ENCODE measurements at regions not wholly inside any gene's neighbourhood (a gene's known extent, or its start where the extent isn't known, plus 50 kb on each side); places are given as distances from the start of the nearest gene placed in this dataset.
A peak's percentile ranks its signal among the peaks of the same experiment; 100 is the strongest.
"Not testable (repeated sequence)": the region's sequence is repeated elsewhere in the genome, so short reads cannot be mapped to it uniquely, and the experiment has no call there.

GRCh38 chr12:47312808-47313426 is 233.2 kb upstream of the AMIGO2 start:
- no peak overlapping the region for H3K4me3 ChIP-seq (ENCODE audit: low read depth, low read length)
- DNase-seq (ENCODE audit: low read depth): no peak
- TF ChIP-seq CTCF (IDR thresholded peaks at IDR 0.05; ENCODE audit: insufficient read depth, low read depth, low read length): no peak

DNA sequence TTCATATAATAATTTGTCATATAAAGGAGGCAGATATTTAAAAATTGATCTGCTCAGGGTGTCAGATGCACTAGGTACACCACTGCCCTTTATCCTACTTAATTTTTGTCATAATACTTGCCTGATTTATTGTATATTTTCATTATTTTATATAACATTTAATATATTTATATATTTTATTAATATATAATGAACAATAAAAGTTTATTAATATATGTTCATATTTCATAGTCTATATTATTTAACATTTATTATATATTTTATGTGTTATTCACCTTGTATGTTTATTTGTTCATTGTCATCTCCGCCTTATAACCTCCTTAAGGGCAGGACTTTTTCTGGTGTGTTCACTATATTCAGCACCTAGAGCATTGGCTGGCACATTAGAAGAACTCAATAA is 232.4 kb upstream of the AMIGO2 start:
- H3K4me3 ChIP-seq (ENCODE audit: low read depth, low read length): no peak overlapping the region
- no peak for TF ChIP-seq CTCF (IDR thresholded peaks at IDR 0.05; ENCODE audit: insufficient read depth, low read depth, low read length)
- no peak for DNase-seq (ENCODE audit: low read depth)

- peak; percentile 48 for DNase-seq (ENCODE audit: low read depth)
- TF ChIP-seq CTCF (IDR thresholded peaks at IDR 0.05; ENCODE audit: insufficient read depth, low read depth, low read length): no peak
- H3K4me3 ChIP-seq (ENCODE audit: low read depth, low read length): no peak overlapping the region
Measured at GRCh38 chr12:47311568-47311967, 231.8 kb upstream of the AMIGO2 start.

DNA sequence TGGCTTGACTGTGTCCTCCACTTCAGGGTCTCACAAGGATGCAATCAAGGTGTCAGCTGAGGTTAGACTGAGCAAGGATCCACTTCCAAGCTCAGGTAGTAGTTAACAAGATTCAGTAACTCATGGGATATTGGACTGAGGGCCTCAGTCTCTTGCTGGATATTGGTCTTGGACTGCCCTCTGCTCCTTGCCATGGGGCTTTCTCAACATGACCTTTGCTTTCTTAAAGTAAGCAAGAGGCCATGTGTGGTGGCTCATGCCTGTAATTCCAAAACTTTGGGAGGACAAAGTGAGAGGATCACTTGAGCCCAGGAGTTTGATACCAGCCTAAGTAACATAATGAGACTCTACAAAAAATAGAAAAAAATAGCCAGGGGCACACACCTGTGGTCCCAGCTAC is 231.3 kb upstream of the AMIGO2 start:
- no peak overlapping the region for H3K4me3 ChIP-seq (ENCODE audit: low read depth, low read length)
- DNase-seq (ENCODE audit: low read depth): no peak
- no peak for TF ChIP-seq CTCF (IDR thresholded peaks at IDR 0.05; ENCODE audit: insufficient read depth, low read depth, low read length)

- no peak for DNase-seq (ENCODE audit: low read depth)
- TF ChIP-seq CTCF (IDR thresholded peaks at IDR 0.05; ENCODE audit: insufficient read depth, low read depth, low read length): no peak
- H3K4me3 ChIP-seq (ENCODE audit: low read depth, low read length): no peak overlapping the region
Measured at GRCh38 chr12:47308672-47309071, 228.9 kb upstream of the AMIGO2 start.

DNA sequence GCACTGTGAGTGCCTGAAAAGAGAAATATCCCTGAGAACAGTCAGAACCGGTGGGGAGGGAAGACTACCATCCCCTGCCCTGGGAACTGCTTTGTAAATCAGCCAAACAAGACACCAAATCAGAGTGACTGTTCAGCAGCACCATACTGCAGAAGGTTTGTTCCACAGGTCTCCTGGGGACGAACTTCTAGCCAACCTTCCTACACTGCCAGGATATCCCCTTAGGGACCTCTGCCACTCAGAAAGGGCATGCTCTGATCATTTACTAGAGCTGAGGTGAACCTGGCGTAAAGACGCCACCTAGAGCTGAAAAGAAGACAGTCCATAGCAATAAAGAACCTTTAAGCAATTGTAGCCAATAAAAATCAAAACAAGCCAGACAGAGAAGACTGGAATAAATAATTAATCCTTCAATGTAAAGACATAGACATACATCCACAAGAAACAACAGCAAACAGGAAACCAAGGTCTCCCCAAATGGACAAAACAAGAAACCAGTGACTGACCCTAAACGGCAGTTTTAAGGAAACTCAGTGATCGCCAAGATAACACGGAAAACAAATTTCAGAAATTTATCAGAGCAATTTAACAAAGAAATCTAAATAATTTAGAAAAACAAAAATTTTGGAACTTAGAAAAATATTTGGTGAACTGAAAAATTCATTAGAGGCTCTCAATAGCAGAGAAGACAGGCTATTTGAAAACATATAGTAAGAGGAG is 228.1 kb upstream of the AMIGO2 start:
- H3K4me3 ChIP-seq (ENCODE audit: low read depth, low read length): no peak overlapping the region
- peak; percentile 78 for TF ChIP-seq CTCF (IDR thresholded peaks at IDR 0.05; ENCODE audit: insufficient read depth, low read depth, low read length)
- peak; percentile 79 for DNase-seq (ENCODE audit: low read depth)

- DNase-seq (ENCODE audit: low read depth); H3K4me3 ChIP-seq (ENCODE audit: low read depth, low read length): not testable (repeated sequence)
Measured at GRCh38 chr12:47306773-47307679, 227.3 kb upstream of the AMIGO2 start.

All from fibroblast of villous mesenchyme (primary cell).